ENCODE measurements at regions not wholly inside any gene's neighbourhood (a gene's known extent, or its start where the extent isn't known, plus 50 kb on each side); places are given as distances from the start of the nearest gene placed in this dataset.

DNA sequence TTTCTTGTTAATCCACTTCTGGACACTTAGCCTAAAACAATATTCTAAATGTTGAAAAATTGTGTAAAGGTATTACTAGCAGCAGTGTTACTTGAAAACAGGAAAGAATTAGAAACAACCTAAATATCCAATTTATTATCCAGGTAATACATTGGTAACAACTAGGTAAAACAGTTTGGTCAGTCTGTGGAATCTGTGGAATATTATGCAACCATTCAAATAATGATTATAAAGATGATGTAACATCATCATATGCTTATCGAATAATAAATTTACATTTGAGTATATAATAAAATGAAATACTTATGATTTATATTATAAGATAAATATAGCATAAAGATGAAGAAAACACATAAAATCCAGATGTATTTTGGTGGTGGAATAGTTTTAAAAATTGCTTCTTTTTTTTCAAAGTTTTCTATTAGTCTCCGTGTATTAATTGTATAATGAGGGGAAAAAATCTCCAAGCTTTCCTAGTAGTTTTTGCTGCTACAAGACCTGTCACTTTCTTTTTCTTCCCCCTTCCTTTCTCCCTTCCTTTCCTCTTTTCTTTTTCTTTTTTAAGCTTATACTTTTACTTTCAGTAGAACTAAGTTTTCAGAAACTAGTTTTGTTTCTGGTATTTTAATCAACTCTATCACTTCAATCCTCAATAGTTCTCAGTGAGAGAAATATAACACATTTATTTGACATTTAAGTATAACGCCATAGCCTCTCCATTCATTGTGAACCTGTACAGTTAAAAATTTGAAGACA lies 197.8 kb upstream of the HMCN1 start:
- no peak for FAIRE-seq
- DNase-seq (ENCODE audit: insufficient read length, low spot score): no peak
- TF ChIP-seq CTCF (IDR thresholded peaks at IDR 0.05; ENCODE audit: insufficient read depth, missing control alignments): no peak

DNA sequence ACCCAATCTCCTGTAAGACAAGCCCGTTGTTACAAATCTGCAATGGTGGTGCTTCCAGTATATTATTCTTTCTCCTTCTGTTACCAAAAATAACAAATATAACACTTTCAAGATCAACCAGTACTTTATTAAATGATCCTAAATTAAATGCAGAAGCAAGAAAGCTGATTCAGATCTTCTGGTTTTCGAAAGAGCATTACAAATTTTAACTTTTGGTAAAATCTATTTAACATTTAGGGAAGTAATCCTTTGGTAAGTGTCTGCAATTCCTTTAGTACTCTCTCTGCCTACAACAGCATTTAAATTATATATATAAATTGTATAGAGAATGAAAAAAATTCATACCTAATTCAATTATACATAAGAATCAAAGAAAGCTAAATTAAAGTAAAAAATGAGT lies 198.6 kb upstream of the HMCN1 start:
- peak; percentile 32 for FAIRE-seq
- no peak for TF ChIP-seq CTCF (IDR thresholded peaks at IDR 0.05; ENCODE audit: insufficient read depth, missing control alignments)
- DNase-seq (ENCODE audit: insufficient read length, low spot score): no peak

DNA sequence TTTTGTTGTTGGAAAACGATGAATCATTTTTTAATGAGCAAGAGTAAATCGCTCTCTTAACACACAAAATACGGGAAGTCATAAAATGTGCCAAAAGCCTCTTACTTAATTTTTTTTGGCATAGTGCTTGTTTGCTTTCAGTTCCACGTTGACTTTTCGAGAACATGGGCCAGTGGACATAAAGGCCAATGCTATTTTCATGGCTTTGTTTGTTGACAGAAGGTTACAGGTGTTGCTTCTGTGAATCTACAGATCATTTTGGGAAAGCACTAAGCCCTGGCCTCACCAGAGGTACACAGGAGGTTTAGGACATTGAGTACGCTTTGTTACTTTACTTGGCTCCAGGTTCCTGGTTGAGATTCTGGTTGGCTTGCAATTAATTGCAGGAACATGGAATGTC lies 199.4 kb upstream of the HMCN1 start:
- DNase-seq (ENCODE audit: insufficient read length, low spot score) (no peak), FAIRE-seq (peak; percentile 64)
- TF ChIP-seq CTCF (IDR thresholded peaks at IDR 0.05; ENCODE audit: insufficient read depth, missing control alignments): no peak

- DNase-seq (ENCODE audit: insufficient read length, low spot score): no peak
- FAIRE-seq: no peak
- TF ChIP-seq CTCF (IDR thresholded peaks at IDR 0.05; ENCODE audit: insufficient read depth, missing control alignments): no peak
Measured at GRCh38 chr1:185533596-185533995, 200.6 kb upstream of the HMCN1 start.

DNA sequence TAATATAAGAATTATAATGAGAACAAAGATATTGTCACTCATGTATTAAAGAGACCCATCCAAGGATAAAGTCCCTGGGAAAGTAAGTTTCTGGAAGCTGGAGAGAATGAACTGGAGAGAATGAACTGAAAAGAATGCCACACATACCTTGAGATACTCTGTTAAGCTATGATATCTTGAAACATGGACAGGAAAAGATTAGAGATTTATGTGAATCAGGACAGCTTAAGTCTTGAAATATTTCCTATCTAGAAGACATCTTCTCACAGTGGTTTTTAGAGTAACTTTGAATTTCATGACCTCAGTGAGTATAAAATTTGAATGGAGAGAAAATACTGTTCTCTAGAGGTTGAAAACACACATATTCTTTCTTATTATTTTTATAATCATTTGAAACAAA lies 201.3 kb upstream of the HMCN1 start:
- FAIRE-seq: no peak
- no peak for DNase-seq (ENCODE audit: insufficient read length, low spot score)
- no peak for TF ChIP-seq CTCF (IDR thresholded peaks at IDR 0.05; ENCODE audit: insufficient read depth, missing control alignments)

GRCh38 chr1:185531838-185532237 lies 202.4 kb upstream of the HMCN1 start:
- FAIRE-seq (no peak), DNase-seq (ENCODE audit: insufficient read length, low spot score) (no peak)
- no peak for TF ChIP-seq CTCF (IDR thresholded peaks at IDR 0.05; ENCODE audit: insufficient read depth, missing control alignments)

GRCh38 chr1:185530215-185530614 lies 204.0 kb upstream of the HMCN1 start:
- FAIRE-seq: no peak
- DNase-seq (ENCODE audit: insufficient read length, low spot score): no peak
- no peak for TF ChIP-seq CTCF (IDR thresholded peaks at IDR 0.05; ENCODE audit: insufficient read depth, missing control alignments)

Data from D721Med (cell line).